ENCODE measurements at regions not wholly inside any gene's neighbourhood (a gene's known extent, or its start where the extent isn't known, plus 50 kb on each side); places are given as distances from the start of the nearest gene placed in this dataset.
"Not testable (repeated sequence)": the region's sequence is repeated elsewhere in the genome, so short reads cannot be mapped to it uniquely, and the experiment has no call there.

DNA sequence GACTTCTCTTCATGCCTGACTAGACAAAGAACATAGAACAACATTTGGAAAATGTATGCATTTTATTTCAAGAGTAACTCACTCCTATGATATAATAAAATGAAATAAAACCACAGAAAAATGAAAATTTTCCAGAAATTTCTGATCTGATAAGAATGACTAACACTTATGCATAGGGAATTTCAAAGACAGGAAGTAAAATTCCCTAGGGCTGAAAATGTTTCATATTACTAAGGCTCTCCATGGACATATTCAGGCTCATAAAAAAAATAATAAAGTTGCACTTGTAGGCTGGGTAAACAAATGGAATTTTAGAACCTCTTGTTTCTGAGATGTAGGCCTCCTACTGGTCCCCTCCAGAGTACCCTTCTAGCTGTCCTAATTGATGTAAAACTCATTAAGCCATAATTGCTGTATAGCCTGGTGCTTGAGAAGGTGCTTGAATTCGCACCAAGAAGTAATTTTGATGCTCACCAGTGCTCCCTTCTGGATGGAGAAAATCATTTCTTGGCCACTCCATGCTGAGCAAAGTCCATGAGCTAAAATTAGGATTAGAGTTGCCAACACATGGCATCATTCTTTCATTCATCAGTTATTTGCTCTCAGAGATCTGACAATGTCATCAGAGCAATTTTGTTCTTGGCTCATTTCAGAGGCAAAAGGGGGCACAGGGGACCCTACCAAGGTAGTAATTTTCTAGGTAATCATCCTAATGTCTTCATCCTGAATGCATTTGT lies 641.0 kb upstream of the CAMK1G start:
- DNase-seq (ENCODE audit: low spot score) = no peak

DNA sequence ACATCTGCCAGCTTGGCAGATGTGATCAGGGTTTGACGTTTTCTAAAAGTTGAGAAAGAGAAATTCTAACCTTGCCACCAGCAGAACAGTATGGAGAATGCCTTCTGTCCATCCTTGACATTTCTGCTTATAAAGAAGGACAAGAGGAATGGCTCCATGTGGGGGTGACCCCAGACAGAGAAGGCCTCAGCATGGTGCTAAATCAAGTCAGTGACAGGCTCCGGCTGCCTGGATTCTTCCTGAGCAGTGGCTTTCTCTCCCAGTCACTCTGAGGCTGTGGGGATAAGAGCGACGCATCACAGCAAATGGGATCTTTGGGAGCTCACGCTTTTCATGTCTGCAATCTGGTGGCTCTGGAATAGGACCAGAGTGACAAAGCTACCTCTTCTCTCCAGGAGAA lies 640.2 kb upstream of the CAMK1G start:
- DNase-seq (ENCODE audit: low spot score) = no peak

DNA sequence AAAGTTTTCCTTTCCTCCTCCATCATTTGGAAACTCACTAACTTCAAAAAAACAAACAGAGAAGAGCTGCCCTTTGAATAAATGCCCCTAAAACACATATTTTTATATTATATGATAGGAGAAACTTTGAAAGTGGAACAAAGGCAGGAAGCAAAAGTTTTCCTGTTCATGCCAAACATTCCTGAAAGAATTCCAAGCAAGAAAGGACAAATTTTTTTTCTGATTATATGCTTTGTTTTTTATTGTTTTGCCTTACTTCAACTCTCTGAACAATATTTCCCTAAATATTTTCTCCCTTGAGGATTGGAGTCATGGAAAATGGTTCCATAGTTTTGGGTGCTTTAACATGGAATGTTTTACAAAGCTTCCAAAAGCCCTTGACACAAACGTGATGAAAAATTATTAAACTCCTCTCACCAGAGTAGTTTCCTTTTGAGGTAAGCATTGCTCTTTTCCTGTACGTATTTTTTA lies 638.5 kb upstream of the CAMK1G start:
- DNase-seq (ENCODE audit: low spot score) = no peak

- no peak for DNase-seq (ENCODE audit: low spot score)
Measured at GRCh38 chr1:208950206-208950605, 633.3 kb upstream of the CAMK1G start.

DNA sequence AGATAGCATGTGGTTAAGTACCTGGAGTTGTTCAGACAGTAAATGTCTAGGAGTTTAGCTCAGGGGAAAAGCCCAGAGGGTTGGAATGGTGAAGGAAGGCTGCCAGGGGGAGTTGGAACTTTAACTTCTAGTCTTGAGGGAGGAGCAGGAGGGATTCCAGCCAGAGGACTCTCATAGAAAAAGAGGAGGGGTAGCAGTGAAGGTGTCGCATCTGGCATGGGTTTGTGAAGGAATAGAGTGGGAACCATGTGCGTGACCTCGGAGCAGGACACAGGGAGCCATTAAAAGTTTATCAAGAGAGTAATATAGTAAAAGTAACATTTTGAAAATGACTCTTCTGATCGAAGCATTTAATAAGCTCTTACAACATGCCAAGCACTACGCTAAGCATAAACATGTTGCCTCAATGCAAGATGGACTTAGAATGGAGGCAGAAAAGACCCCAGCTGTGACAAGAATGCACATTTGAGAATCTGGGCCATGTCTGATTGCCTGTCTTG lies 632.4 kb upstream of the CAMK1G start:
- DNase-seq (ENCODE audit: low spot score) = no peak

DNA sequence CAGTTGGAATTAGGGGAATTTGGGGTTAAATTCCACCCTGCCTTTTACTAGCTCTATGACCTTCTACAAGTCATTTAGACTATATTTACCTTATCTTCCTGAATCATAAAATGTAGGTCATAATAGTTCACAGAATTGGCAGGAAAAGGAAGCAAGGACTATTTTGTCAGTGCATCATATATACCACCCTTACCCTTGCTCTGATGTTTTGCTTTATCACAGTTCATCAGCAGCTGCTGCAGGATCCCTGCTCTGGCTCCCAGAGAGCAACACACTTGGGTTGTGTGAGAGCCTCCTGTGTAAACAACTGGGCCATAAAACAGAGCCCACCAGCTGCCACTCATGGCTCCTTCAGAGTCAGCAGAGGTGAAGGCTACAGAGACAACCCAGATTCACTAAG lies 631.6 kb upstream of the CAMK1G start:
- no peak for DNase-seq (ENCODE audit: low spot score)

DNA sequence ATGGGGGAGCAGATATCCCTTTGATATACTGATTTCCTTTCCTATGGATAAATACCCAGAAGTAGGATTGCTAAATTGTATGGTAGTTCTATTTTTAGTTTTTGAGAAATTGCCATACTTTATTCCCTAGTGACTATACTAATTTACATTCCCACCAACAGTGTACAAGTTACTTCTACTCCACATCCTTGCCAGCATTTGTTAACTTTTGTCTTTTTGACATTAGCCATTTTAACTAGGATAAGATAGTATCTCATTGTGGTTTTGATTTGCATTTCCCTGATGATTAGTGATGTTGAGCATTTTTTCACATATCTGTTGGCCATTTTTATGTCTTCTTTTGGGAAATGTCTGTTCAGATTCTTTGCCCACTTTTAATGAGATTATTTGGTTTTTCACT lies 620.6 kb upstream of the CAMK1G start:
- no peak for DNase-seq (ENCODE audit: low spot score)

DNA sequence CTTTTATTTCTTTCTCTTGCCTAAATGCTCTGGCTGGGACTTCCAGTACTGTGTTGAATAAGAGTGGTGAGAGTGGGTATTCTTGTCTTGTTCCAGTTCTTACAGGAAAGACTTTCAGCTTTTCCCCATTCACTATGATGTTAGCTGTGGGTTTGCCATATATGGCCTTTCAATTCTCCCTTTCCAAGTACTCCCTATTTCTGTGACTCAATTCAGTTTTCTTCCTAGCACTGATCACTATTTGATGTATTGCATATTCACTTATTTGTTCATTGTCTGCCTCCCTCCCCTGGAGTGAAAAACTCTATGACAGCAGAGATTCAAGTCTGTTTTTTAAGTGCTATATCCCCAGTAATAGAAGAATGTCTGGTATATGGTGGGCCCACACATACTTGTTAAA lies 618.2 kb upstream of the CAMK1G start:
- no peak for DNase-seq (ENCODE audit: low spot score)

- no peak for DNase-seq (ENCODE audit: low spot score)
Measured at GRCh38 chr1:208967334-208967733, 616.2 kb upstream of the CAMK1G start.

DNA sequence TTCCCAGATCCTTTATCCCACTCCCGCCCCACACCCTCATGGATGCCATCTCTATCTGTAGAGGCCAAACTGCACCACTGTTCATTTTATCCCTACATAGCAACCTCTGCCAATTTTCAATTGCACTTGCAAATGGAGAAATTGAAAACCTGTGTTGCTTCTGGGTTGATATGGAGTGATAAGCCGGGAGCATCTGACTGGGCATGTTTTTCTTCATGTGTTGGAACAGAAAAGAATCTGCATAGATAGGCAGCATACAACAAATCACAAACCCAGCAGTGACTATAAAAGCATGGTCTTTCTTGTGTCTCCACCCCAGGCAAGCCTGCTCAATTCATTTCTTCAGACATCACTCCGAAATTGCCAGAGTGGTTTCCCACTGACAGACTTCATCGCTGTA lies 608.8 kb upstream of the CAMK1G start:
- DNase-seq (ENCODE audit: low spot score) = no peak

DNA sequence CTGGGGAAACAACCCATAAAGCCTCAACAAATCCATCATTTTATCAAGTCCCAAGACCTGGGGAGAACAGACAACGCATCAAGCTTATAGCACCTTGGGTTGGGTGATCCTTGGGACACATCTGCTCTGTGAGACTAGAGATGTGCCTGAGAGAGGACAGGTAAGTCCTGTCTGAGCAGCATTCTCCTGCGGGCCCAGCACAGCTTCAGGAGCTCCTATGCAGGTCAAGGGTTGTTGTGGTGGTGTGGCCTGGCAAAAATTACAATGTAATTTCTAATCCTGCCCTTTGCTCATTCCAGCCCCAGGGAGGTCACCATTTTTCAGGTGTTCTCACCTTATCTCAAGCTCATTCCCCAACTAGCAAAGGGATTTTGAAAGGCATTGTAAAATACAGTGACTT lies 608.1 kb upstream of the CAMK1G start:
- no peak for DNase-seq (ENCODE audit: low spot score)

DNA sequence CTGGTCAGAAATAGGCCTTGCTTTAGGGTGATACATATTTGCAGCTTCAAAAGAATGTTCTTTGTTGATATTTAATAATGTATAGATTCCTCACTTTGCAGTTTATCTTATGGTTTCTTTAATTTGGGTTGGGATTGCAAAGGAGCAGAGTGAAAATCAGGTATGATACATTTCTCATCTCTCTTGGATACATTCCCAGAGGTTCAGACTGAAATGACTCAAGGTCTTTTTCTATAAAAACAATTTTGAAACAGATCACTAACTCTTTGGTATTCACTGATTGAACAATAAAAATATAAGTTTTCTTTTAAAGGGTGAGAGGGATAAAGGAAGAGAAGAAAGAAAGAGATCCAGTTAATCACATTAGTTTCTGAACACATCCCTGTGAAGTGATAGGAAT lies 606.5 kb upstream of the CAMK1G start:
- no peak for DNase-seq (ENCODE audit: low spot score)

GRCh38 chr1:208977638-208978256 lies 605.8 kb upstream of the CAMK1G start:
- DNase-seq (ENCODE audit: low spot score) = no peak

GRCh38 chr1:208979776-208980175 lies 603.7 kb upstream of the CAMK1G start:
- DNase-seq (ENCODE audit: low spot score) = no peak

DNA sequence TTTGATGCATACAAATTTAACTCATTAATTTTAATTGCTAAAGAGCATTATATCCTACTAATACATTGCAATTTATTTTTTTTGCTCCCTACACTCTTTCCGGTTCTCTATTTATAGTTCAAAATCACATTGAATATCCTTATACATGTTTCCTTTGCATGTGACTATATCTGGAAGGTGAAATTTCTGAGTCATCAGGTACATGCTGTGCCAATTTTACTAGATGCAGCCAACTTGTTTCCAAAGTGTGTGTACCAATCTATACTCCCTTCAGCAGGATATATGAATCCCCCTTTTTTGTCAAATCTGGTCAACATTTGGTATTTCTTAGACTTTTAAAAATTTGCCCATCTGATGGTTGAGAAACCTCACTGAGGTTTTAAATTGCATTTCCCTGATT lies 602.9 kb upstream of the CAMK1G start:
- no peak for DNase-seq (ENCODE audit: low spot score)

- no peak for DNase-seq (ENCODE audit: low spot score)
Measured at GRCh38 chr1:208985231-208985630, 598.3 kb upstream of the CAMK1G start.

- DNase-seq (ENCODE audit: low spot score) = peak; percentile 24
Measured at GRCh38 chr1:208988811-208989222, 594.7 kb upstream of the CAMK1G start.

DNA sequence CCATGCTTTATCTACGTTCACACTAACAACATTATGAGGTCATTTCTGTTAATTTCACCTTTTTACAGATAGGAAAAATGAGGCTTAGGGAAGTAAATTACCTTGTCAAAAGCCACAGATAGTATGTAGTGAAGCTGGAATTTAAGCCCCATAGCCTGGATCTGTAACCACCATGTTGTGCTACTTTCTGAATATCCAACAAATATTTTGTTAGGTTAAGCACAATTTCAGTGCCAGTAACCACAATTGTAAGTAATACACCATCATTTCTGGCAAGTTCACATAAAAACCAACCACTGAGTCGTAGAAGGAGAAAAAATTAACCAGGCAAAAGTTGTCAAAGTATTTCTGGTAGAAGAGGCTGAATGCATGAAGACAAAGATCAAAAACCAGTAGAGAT lies 593.1 kb upstream of the CAMK1G start:
- DNase-seq (ENCODE audit: low spot score) = no peak

DNA sequence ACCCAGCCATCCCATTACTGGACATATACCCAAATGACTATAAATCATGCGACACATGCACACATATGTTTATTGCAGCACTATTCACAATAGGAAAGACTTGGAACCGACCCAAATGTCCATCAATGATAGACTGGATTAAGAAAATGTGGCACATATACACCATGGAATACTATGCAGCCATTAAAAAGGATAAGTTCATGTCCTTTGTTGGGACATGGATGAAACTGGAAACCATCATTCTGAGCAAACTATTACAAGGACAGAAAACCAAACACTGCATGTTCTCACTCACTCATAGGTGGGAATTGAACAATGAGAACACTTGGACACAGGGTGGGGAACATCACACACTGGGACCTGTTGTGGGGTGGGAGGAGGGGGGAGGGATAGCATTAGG lies 586.5 kb upstream of the CAMK1G start:
- not testable (repeated sequence) for DNase-seq (ENCODE audit: low spot score)

DNA sequence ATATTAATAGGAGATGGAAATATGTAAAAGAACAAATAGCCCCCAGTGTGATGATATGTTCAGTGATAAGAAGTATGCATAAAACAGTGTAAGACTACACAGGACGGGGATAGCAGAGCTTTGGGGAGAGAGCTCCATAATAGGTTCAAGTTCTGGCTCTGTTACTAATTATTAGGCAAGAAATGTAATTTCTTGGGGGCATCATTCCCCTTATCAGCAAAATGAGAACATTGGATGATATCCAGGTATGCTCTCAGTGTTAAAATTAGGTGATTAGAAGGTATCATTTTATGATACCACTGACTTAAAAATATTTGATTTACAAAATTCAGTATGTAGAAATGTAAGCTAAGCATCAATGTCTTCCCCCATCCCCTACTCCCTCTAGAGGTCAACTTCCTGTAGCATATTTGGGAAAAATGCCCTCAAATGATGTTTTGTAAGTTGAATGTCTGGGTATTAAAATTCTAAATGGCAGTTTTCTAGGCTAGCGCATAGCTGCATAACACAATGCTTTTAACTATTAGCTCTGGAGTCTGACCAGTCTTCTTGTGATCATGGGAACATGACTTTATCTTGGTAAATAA lies 585.7 kb upstream of the CAMK1G start:
- no peak for DNase-seq (ENCODE audit: low spot score)

DNA sequence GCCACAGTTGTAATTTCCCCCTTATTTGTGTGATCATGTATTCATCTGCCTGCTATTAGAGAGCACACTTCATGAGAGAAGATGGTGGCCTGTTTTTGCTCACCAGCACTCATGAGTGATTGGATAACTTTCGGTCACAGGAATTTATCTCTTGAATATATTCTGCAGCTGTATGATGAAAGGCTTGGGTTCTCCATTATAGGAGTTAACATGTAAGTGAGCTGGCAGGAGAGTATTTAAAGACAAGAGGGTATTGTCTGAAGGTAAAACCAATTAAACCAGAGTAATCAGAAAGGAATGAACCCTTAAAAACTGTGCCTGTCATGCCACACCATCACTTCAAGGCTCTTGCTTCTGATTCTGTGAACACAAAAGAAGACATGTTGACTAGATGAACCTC lies 574.9 kb upstream of the CAMK1G start:
- no peak for DNase-seq (ENCODE audit: low spot score)

GRCh38 chr1:209010475-209011230 lies 572.9 kb upstream of the CAMK1G start:
- DNase-seq (ENCODE audit: low spot score) = no peak
